ENCODE measurements at regions not wholly inside any gene's neighbourhood (a gene's known extent, or its start where the extent isn't known, plus 50 kb on each side); places are given as distances from the start of the nearest gene placed in this dataset.

DNA sequence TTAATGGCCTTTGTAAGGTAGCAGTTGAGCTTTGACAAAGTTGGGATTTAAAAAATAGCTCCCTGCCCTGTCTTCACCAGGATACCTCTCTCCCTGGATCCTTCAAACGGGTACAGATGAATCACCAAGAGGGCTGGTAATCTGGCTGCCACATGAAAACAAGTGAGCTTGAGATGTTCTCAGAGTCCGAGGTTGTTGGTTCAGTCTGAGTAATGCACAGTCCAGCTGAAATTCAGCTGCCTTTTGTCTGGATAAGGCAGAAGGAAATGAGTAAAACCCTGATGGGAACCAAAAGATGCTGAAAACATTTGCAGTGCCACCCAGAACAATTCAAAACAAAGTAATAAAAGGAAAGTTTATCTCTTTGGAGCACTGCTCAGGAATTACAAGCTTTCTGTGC, 86.8 kb downstream of the GJA1 start:
- H3K4me3 Mint-ChIP-seq (ENCODE audit: unreplicated experiment), result peak overlapping the region; percentile 46
- TF ChIP-seq, protein P1, sequence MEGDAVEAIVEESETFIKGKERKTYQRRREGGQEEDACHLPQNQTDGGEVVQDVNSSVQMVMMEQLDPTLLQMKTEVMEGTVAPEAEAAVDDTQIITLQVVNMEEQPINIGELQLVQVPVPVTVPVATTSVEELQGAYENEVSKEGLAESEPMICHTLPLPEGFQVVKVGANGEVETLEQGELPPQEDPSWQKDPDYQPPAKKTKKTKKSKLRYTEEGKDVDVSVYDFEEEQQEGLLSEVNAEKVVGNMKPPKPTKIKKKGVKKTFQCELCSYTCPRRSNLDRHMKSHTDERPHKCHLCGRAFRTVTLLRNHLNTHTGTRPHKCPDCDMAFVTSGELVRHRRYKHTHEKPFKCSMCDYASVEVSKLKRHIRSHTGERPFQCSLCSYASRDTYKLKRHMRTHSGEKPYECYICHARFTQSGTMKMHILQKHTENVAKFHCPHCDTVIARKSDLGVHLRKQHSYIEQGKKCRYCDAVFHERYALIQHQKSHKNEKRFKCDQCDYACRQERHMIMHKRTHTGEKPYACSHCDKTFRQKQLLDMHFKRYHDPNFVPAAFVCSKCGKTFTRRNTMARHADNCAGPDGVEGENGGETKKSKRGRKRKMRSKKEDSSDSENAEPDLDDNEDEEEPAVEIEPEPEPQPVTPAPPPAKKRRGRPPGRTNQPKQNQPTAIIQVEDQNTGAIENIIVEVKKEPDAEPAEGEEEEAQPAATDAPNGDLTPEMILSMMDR (IDR thresholded peaks at IDR 0.05), result no peak
- H3K9me3 Mint-ChIP-seq (ENCODE audit: low read depth), result no peaks in the 10 kb centered on the region
- peaks cover 57% of the 10 kb centered on the region for H3K4me1 Mint-ChIP-seq (ENCODE audit: low read depth)
- H3K27ac Mint-ChIP-seq (ENCODE audit: unreplicated experiment), result peak overlapping the region; percentile 99
- DNase-seq (ENCODE audit: low spot score), result no peak
- no peaks in the 10 kb centered on the region for H3K27me3 Mint-ChIP-seq (ENCODE audit: low read depth)
- H3K36me3 Mint-ChIP-seq (ENCODE audit: low read depth), result no peaks in the 10 kb centered on the region

DNA sequence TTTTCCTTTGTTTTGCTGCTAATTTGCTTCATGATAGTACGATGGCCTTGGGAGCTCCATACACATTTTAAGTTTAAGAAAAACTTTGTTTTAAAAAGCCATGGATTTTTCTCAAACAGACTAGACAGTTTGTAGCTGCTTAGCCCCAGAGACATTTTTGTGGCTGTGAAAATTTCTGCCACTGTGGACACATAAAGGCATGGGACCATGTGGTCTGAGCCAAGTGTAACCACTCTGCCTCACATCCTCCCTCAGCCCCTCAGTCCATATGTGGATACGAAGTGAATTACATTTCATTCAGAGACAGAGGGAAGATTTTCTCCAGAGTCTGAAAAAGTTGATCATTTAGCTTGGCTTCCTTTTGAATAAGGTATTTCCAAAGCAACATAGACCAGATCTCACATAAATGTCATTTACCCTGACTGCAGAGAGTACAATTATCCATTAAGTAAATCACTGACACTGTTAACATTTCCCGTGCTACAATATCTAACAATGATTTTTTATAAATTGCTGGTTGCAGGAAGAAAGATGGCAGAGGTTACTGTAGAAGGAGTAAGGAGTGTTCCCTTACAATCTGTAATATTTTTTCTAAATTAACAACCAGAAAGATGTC, 87.4 kb downstream of the GJA1 start:
- Mint-ChIP-seq H3K36me3 (ENCODE audit: low read depth) (no peaks in the 10 kb centered on the region), H3K4me3 (ENCODE audit: unreplicated experiment) (peak overlapping the region; percentile 46), H3K27ac (ENCODE audit: unreplicated experiment) (peak overlapping the region; percentile 99), H3K27me3 (ENCODE audit: low read depth) (no peaks in the 10 kb centered on the region), H3K9me3 (ENCODE audit: low read depth) (no peaks in the 10 kb centered on the region), H3K4me1 (ENCODE audit: low read depth) (peaks cover 57% of the 10 kb centered on the region)
- TF ChIP-seq, protein P1 (IDR thresholded peaks at IDR 0.05), result peak; percentile 20
- DNase-seq (ENCODE audit: low spot score), result no peak

DNA sequence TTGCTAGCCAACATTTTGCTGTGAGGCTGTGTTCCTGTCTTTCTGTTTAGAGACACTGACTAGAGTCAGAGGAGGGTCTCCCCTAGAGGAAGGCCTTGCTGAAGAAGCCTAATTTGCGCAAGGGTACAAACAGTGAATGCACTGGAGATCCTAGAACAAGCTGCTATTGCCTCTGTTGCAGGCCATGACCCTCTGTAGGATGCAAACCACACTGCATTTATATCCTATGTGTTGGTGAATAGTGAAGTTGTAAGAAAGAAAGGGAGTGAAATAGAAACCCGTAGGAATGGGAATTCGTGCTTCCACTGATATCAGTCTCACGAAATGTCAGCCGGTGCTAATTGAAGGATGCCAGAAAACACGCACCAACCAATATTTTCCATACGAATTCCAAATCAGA, 88.2 kb downstream of the GJA1 start:
- Mint-ChIP-seq H3K4me1 (ENCODE audit: low read depth) (peaks cover 57% of the 10 kb centered on the region), H3K36me3 (ENCODE audit: low read depth) (no peaks in the 10 kb centered on the region), H3K4me3 (ENCODE audit: unreplicated experiment) (no peak overlapping the region), H3K9me3 (ENCODE audit: low read depth) (no peaks in the 10 kb centered on the region), H3K27ac (ENCODE audit: unreplicated experiment) (peak overlapping the region; percentile 99), H3K27me3 (ENCODE audit: low read depth) (no peaks in the 10 kb centered on the region)
- DNase-seq (ENCODE audit: low spot score), result no peak
- TF ChIP-seq, protein P1 (IDR thresholded peaks at IDR 0.05), result no peak

DNA sequence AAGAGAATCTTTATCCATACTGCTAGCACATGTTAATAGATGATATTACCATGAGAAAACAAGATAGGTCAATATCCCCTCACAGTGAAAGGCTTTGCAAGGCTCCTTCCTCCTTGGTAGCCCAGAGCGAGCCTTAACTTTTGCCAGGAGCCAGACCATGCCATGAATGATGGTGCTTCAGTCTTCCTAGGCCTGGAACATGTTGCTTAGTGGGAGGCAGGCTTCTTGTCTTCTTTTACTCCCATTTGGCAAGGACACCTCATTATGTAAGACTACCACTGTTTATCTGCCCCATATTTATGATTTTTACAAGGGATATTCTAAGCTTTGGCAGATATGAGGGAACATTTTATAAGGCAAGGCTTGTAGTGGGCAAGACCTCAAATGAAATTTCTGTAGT, 90.8 kb downstream of the GJA1 start:
- Mint-ChIP-seq H3K9me3 (ENCODE audit: low read depth) (no peaks in the 10 kb centered on the region), H3K27ac (ENCODE audit: unreplicated experiment) (no peak overlapping the region), H3K27me3 (ENCODE audit: low read depth) (no peaks in the 10 kb centered on the region), H3K36me3 (ENCODE audit: low read depth) (no peaks in the 10 kb centered on the region), H3K4me1 (ENCODE audit: low read depth) (peaks cover 35% of the 10 kb centered on the region), H3K4me3 (ENCODE audit: unreplicated experiment) (no peak overlapping the region)
- no peak for DNase-seq (ENCODE audit: low spot score)
- TF ChIP-seq, protein P1 (IDR thresholded peaks at IDR 0.05), result no peak

DNA sequence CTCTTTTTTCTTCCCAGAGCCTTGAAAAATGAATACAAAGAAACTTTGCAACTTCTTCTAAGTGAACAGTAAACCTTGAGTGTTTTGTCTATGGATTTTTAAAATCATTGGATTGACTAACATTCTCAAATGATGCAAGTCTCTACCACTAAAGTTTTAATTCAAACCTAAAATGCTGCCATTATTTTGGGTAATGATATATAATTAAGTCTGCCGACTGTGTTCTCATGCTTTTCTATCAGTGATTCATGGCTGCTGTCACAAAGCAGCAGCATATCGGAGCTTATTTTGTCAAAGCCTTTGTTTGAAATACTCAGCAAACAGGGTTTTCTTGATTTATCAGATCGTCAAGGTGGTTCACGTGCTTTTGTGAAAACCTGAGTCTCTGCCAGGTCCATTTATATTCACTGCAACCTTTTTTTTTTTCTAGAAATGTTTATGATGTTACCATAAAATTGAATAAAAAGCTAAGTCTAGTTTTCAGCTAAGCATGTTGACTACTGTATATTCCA, 96.3 kb downstream of the GJA1 start:
- no peak for DNase-seq (ENCODE audit: low spot score)
- Mint-ChIP-seq H3K4me1 (ENCODE audit: low read depth) (peaks cover 5% of the 10 kb centered on the region), H3K27ac (ENCODE audit: unreplicated experiment) (no peak overlapping the region), H3K4me3 (ENCODE audit: unreplicated experiment) (no peak overlapping the region), H3K27me3 (ENCODE audit: low read depth) (no peaks in the 10 kb centered on the region), H3K36me3 (ENCODE audit: low read depth) (no peaks in the 10 kb centered on the region), H3K9me3 (ENCODE audit: low read depth) (no peaks in the 10 kb centered on the region)
- TF ChIP-seq, protein P1 (IDR thresholded peaks at IDR 0.05), result no peak

Measured in chondrocyte (in vitro differentiated cells).